Mammary epithelial cell (primary cell): ENCODE measurements at regions not wholly inside any gene's neighbourhood (a gene's known extent, or its start where the extent isn't known, plus 50 kb on each side); places are given as distances from the start of the nearest gene placed in this dataset.

Experiments used
- CTCF ChIP-seq, 2 donors: IDR thresholded peaks in 1 of 2; conservative IDR thresholded peaks in 1 of 2; 2 replicates each; pipeline ENCODE4 v1.5.1; 2011 to 2012; ENCODE audit warnings: inconsistent platforms in 2 of 2, low read length in 2 of 2, mild to moderate bottlenecking in 2 of 2, control low read depth in 1 of 2, low read depth in 1 of 2; ENCODE audit not compliant: insufficient read depth in 1 of 2; ENCODE audit errors: extremely low read depth in 1 of 2
- EZH2 ChIP-seq: IDR thresholded peaks from 2 replicates; pipeline ENCODE4 v1.6.1; 2012; ENCODE audit warnings: low read length, inconsistent platforms, borderline replicate concordance

GRCh38 chr2:150643114-150643725 lies 155.8 kb upstream of the RND3 start:
- TF ChIP-seq CTCF (conservative IDR thresholded peaks at IDR 0.05 in 1 of 2, IDR thresholded peaks at IDR 0.05 in 1 of 2; ENCODE audit: extremely low read depth in 1 of 2, insufficient read depth in 1 of 2, low read depth in 1 of 2, low read length in 2 of 2) (no peak), EZH2 (no peak)
